K562 (cell line): ENCODE measurements at regions not wholly inside any gene's neighbourhood (a gene's known extent, or its start where the extent isn't known, plus 50 kb on each side); places are given as distances from the start of the nearest gene placed in this dataset.

Experiments used
- ATAC-seq: fragments of 200-7000 bp; cut with Tn5 transposase; 3 replicates; pipeline ENCODE4 v1.9.1; 2020; ENCODE audit warnings: moderate library complexity
- BruUV-seq: library from RNA; stranded (reverse); fragments of 400-500 nt; replicated peaks from 2 replicates; lab custom pipeline; 2021; lab: Mats Ljungman, UMichigan
- CTCF ChIA-PET: fragments of 300-600 bp; formaldehyde crosslinking; extraction: SDS; loops from one replicate; lab custom pipeline; 2021; ENCODE audit warnings: low intra/inter-chr PET ratio; lab: Yijun Ruan, JAX
- POLR2A ChIA-PET: fragments of 300-600, 350-650 bp; sonication (Branson Sonifier 250); formaldehyde crosslinking; extraction: SDS; loops from one replicate; lab custom pipeline; 2021; ENCODE audit warnings: antibody characterized with exemption, inconsistent platforms; lab: Yijun Ruan, JAX
- DNase-seq, 4 experiments: peaks; one replicate each; pipeline versions ENCODE4 v3.0.0 to v3.0.0-alpha.2; 2011 to 2018; ENCODE audit warnings: low spot score in 3 of 4, mixed read lengths in 3 of 4; ENCODE audit errors: extremely low read depth in 1 of 4
- FAIRE-seq: peaks from 2 replicates; lab custom pipeline; 2011; peaks lifted over from hg19 to GRCh38; lab: Jason Lieb, UNC
- H2AFZ ChIP-seq: 2 replicates; pipeline ENCODE4 v1.6.0; 2011; ENCODE audit warnings: low read depth, low read length, control low read depth, inconsistent platforms
- H3K27ac ChIP-seq: fragments of 200-600 bp; 3 replicates; pipeline ENCODE4 v1.8.0; 2011; ENCODE audit warnings: low read depth, mild to moderate bottlenecking, control low read depth, inconsistent platforms, low read length, moderate library complexity, mixed read lengths; ENCODE audit errors: extremely low read depth
- H3K27me3 ChIP-seq, 2 experiments: fragments of 300-600 bp in 1 of 2; 2 replicates in 1 of 2; 3 replicates in 1 of 2; pipeline versions ENCODE4 v1.6.0 to v1.8.0; 2011; ENCODE audit warnings: inconsistent platforms in 2 of 2, low read length in 2 of 2, mild to moderate bottlenecking in 1 of 2, mixed read lengths in 1 of 2, moderate library complexity in 1 of 2; ENCODE audit not compliant: control insufficient read depth in 2 of 2, insufficient read depth in 2 of 2
- H3K36me3 ChIP-seq: fragments of 300-600 bp; 3 replicates; pipeline ENCODE4 v1.8.0; 2011; ENCODE audit warnings: mild to moderate bottlenecking, low read length, inconsistent platforms; ENCODE audit not compliant: control insufficient read depth, insufficient read depth
- H3K4me1 ChIP-seq, 2 experiments: fragments of 200-600 bp in 1 of 2; replicated peaks in 1 of 2; 2 replicates in 1 of 2; 3 replicates in 1 of 2; pipeline versions ENCODE4 v1.5.1 to v1.8.0; 2011; ENCODE audit warnings: inconsistent platforms in 2 of 2, low read length in 2 of 2, mild to moderate bottlenecking in 1 of 2, mixed read lengths in 1 of 2, moderate library complexity in 1 of 2; ENCODE audit not compliant: control insufficient read depth in 2 of 2, insufficient read depth in 2 of 2
- H3K4me2 ChIP-seq: 2 replicates; pipeline ENCODE4 v1.6.1; 2011; ENCODE audit warnings: low read length, control low read depth, inconsistent platforms, mixed read lengths; ENCODE audit not compliant: insufficient read depth
- H3K4me3 ChIP-seq: fragments of 200-600 bp; sonication (generic), shearing (Covaris generic); 2 replicates; pipeline ENCODE4 v1.5.1; 2016; ENCODE audit warnings: control low read depth, inconsistent platforms
- H3K79me2 ChIP-seq: fragments of 200-600 bp; 3 replicates; pipeline ENCODE4 v1.8.0; 2011; ENCODE audit warnings: low read length, inconsistent platforms; ENCODE audit not compliant: control insufficient read depth, insufficient read depth
- H3K9ac ChIP-seq, 2 experiments: 2 replicates each; pipeline versions ENCODE4 v1.6.0 to v1.6.1; 2011; ENCODE audit warnings: low read depth in 2 of 2, low read length in 2 of 2, control low read depth in 1 of 2, inconsistent platforms in 1 of 2, mild to moderate bottlenecking in 1 of 2, mixed read lengths in 1 of 2; ENCODE audit not compliant: insufficient read depth in 1 of 2
- H3K9me1 ChIP-seq: one replicate; pipeline ENCODE4 v1.6.0; 2011; ENCODE audit warnings: inconsistent platforms, mild to moderate bottlenecking, low read length, moderate library complexity; ENCODE audit not compliant: control insufficient read depth, insufficient read depth
- H3K9me3 ChIP-seq: replicated peaks from 2 replicates; pipeline ENCODE4 v1.5.1; 2011; ENCODE audit warnings: low read depth, low read length, inconsistent platforms; ENCODE audit not compliant: control insufficient read depth, insufficient read depth
- H4K20me1 ChIP-seq: replicated peaks from 2 replicates; pipeline ENCODE4 v1.6.1; 2011; ENCODE audit warnings: low read length, inconsistent platforms, mixed read lengths; ENCODE audit not compliant: control insufficient read depth, insufficient read depth
- ASH1L ChIP-seq: fragments of 450-650 bp; IDR thresholded peaks from 2 replicates; pipeline ENCODE4 v1.6.1; 2018; ENCODE audit warnings: borderline replicate concordance, mild to moderate bottlenecking, low read depth; ENCODE audit not compliant: partially characterized antibody
- DDX20 ChIP-seq: fragments of 450-650 bp; IDR thresholded peaks from 2 replicates; pipeline ENCODE4 v1.6.1; 2016; ENCODE audit warnings: missing genetic modification characterization, low read depth, mild to moderate bottlenecking, missing compliant biosample characterization, moderate library complexity
- FOXA1 ChIP-seq: fragments of 450-650 bp; IDR thresholded peaks from 2 replicates; pipeline ENCODE4 v1.6.1; 2016; ENCODE audit warnings: mild to moderate bottlenecking, borderline replicate concordance
- HDAC1 ChIP-seq, 2 experiments: fragments of 450-650 bp; IDR thresholded peaks; 2 replicates each; pipeline ENCODE4 v1.6.1; 2016 to 2017; ENCODE audit warnings: inconsistent platforms in 1 of 2, mild to moderate bottlenecking in 1 of 2, moderate library complexity in 1 of 2
- KHSRP ChIP-seq: fragments of 450-650 bp; IDR thresholded peaks from 2 replicates; pipeline ENCODE4 v1.6.1; 2017
- KLF1 ChIP-seq: fragments of 450-650 bp; IDR thresholded peaks from 2 replicates; pipeline ENCODE4 v1.6.1; 2016; ENCODE audit warnings: missing genetic modification characterization, missing compliant biosample characterization
- KLF16 ChIP-seq: IDR thresholded peaks from 2 replicates; pipeline ENCODE4 v1.6.1; 2016; ENCODE audit warnings: antibody characterized with exemption
- MTA3 ChIP-seq: fragments of 450-650 bp; formaldehyde crosslinking; IDR thresholded peaks from 2 replicates; pipeline ENCODE4 v1.6.1; 2017; ENCODE audit warnings: mild to moderate bottlenecking, borderline replicate concordance
- NFE2 ChIP-seq: IDR thresholded peaks from 2 replicates; pipeline ENCODE4 v1.6.1; 2014; ENCODE audit warnings: antibody characterized with exemption, low read depth
- RBM14 ChIP-seq: fragments of 200-400 bp; formaldehyde crosslinking; IDR thresholded peaks from 2 replicates; pipeline ENCODE4 v1.6.1; 2018; ENCODE audit warnings: low read depth, mild to moderate bottlenecking, low read length, moderate library complexity, borderline replicate concordance; ENCODE audit not compliant: insufficient read depth
- STAT6 ChIP-seq: sonication (generic); formaldehyde crosslinking; IDR thresholded peaks from 2 replicates; pipeline ENCODE4 v1.8.1; 2023; ENCODE audit warnings: mild to moderate bottlenecking, missing genetic modification reagents
- ZNF140 ChIP-seq: fragments of 250-450 bp; sonication (Bioruptor Pico); IDR thresholded peaks from 2 replicates; pipeline ENCODE4 v1.8.0; 2021; ENCODE audit warnings: moderate library complexity, mild to moderate bottlenecking, inconsistent platforms
- ZNF76 ChIP-seq: fragments of 250-450 bp; sonication (Bioruptor Pico); IDR thresholded peaks from 2 replicates; pipeline ENCODE4 v1.4.0; 2020; ENCODE audit warnings: mild to moderate bottlenecking, moderate library complexity, borderline replicate concordance
- ZNF780A ChIP-seq: fragments of 250-450 bp; sonication (Bioruptor Pico); IDR thresholded peaks from 2 replicates; pipeline ENCODE4 v1.5.0; 2021; ENCODE audit warnings: mild to moderate bottlenecking
- WGBS: fragments of 100-300 bp; shearing (Covaris generic); methylation state at CpG from one replicate; pipeline ENCODE4 v1.1.6; 2016; ENCODE audit warnings: low coverage, mixed read lengths; ENCODE audit not compliant: insufficient coverage; ENCODE audit errors: missing lambda C conversion rate; 5-methylcytosine and 5-hydroxymethylcytosine counted together
- in situ Hi-C: fragments of 300-500 bp; cut with MboI; formaldehyde crosslinking; loops from 4 replicates; pipeline ENCODE4 v1.15.0; 2018; ENCODE audit warnings: inconsistent platforms, mixed read lengths
- intact Hi-C: fragments of 100-400 bp; cut with micrococcal nuclease; formaldehyde crosslinking; loops from 2 replicates; pipeline ENCODE4 v1.14.2; 2022
- TF ChIP-seq, protein P1 (sequence below): fragments of 250-450 bp; sonication (Bioruptor Pico); IDR thresholded peaks from 2 replicates; pipeline ENCODE4 v1.4.0; 2020; ENCODE audit warnings: mild to moderate bottlenecking, moderate library complexity

DNA sequence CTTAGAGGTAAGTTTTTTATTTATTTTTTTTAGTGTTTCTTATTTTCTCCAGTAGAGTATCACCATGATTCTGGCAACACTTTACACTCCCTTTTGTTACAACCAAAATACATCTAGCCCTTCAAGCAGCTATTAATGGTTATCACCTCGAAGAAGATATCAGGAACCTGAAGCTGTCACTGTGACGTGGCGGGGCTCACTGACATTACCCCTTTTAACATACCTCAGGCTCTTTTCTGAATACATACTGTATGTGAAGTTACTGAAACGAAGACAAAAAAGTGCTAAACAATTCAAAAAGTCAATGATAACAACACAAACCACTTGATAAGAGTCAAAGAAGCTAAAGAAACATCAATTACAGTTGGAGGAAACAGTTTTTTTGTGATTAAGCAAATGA lies 1218.7 kb downstream of the EFNB2 start:
- H3K4me3 ChIP-seq, result no peak overlapping the region
- no peak overlapping the region for H3K27ac ChIP-seq
- no peak for FAIRE-seq
- no peaks in the 10 kb centered on the region for H3K9me1 ChIP-seq
- H3K4me1 ChIP-seq, result no peaks in the 10 kb centered on the region
- no peaks in the 10 kb centered on the region for H4K20me1 ChIP-seq
- in situ Hi-C loops (no loop called here), intact Hi-C loops (no loop called here)
- ChIA-PET POLR2A (no interaction called here), CTCF (no interaction called here)
- H3K9ac ChIP-seq, result no peak overlapping the region
- WGBS, result 0% methylated on average over 4 of the region's 4 CpGs
- DNase-seq, result no peak
- H3K79me2 ChIP-seq, result no peaks in the 10 kb centered on the region
- no peaks in the 10 kb centered on the region for H3K36me3 ChIP-seq
- no peak overlapping the region for H2AFZ ChIP-seq
- H3K4me2 ChIP-seq, result no peak overlapping the region
- no TSS peak for BruUV-seq
- no peaks in the 10 kb centered on the region for H3K27me3 ChIP-seq
- no peak for ATAC-seq
- no peaks in the 10 kb centered on the region for H3K9me3 ChIP-seq
- TF ChIP-seq KHSRP (no peak), FOXA1 (no peak), MTA3 (no peak), NFE2 (no peak), ZNF76 (CRISPR knock-in tag) (no peak), DDX20 (no peak), ZNF140 (no peak), RBM14 (no peak), KLF1 (tag) (no peak), ZNF780A (CRISPR knock-in tag) (no peak), KLF16 (no peak), HDAC1 (IDR thresholded peaks at IDR 0.05) (no peak), ASH1L (no peak), STAT6 (CRISPR knock-in tag) (no peak)
- TF ChIP-seq, protein P1, sequence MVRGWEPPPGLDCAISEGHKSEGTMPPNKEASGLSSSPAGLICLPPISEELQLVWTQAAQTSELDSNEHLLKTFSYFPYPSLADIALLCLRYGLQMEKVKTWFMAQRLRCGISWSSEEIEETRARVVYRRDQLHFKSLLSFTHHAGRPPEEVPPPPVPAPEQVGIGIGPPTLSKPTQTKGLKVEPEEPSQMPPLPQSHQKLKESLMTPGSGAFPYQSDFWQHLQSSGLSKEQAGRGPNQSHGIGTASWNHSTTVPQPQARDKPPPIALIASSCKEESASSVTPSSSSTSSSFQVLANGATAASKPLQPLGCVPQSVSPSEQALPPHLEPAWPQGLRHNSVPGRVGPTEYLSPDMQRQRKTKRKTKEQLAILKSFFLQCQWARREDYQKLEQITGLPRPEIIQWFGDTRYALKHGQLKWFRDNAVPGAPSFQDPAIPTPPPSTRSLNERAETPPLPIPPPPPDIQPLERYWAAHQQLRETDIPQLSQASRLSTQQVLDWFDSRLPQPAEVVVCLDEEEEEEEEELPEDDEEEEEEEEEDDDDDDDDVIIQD (CRISPR knock-in tag), result no peak
